Ishikawa (cell line): ENCODE measurements at regions not wholly inside any gene's neighbourhood (a gene's known extent, or its start where the extent isn't known, plus 50 kb on each side); places are given as distances from the start of the nearest gene placed in this dataset.

Source experiments
- CEBPB ChIP-seq: IDR thresholded peaks from 2 replicates; pipeline ENCODE4 v1.6.1; 2012
- CREB1 ChIP-seq: IDR thresholded peaks from 2 replicates; pipeline ENCODE4 v1.6.1; 2012; ENCODE audit warnings: low read depth
- EGR1 ChIP-seq: IDR thresholded peaks from 2 replicates; pipeline ENCODE4 v1.6.1; 2012
- EP300 ChIP-seq: IDR thresholded peaks from 2 replicates; pipeline ENCODE4 v1.6.1; 2012; ENCODE audit warnings: borderline replicate concordance
- FOXM1 ChIP-seq: IDR thresholded peaks from 2 replicates; pipeline ENCODE4 v1.6.1; 2012; ENCODE audit warnings: low read depth, borderline replicate concordance
- MAX ChIP-seq: IDR thresholded peaks from 2 replicates; pipeline ENCODE4 v1.6.1; 2012
- NFIC ChIP-seq: IDR thresholded peaks from 2 replicates; pipeline ENCODE4 v1.6.1; 2012
- RAD21 ChIP-seq: IDR thresholded peaks from 2 replicates; pipeline ENCODE4 v1.6.1; 2012; ENCODE audit warnings: low read depth
- REST ChIP-seq: IDR thresholded peaks from 2 replicates; pipeline ENCODE4 v1.6.1; 2012; ENCODE audit warnings: low read depth, mild to moderate bottlenecking
- TAF1 ChIP-seq: IDR thresholded peaks from 2 replicates; pipeline ENCODE4 v1.6.1; 2012; ENCODE audit warnings: low read depth, mild to moderate bottlenecking
- TCF12 ChIP-seq: IDR thresholded peaks from 2 replicates; pipeline ENCODE4 v1.6.1; 2012; ENCODE audit warnings: low read depth
- TEAD4 ChIP-seq: IDR thresholded peaks from 2 replicates; pipeline ENCODE4 v1.6.1; 2012
- USF1 ChIP-seq: IDR thresholded peaks from 2 replicates; pipeline ENCODE4 v1.6.1; 2012
- YY1 ChIP-seq: IDR thresholded peaks from 2 replicates; pipeline ENCODE4 v1.6.1; 2012; ENCODE audit warnings: low read depth
- ZBTB7A ChIP-seq: IDR thresholded peaks from 2 replicates; pipeline ENCODE4 v1.6.1; 2012; ENCODE audit warnings: low read depth

GRCh38 chr2:145464866-145465265 lies 944.9 kb upstream of the ZEB2 start:
- TF ChIP-seq TAF1: no peak
- TF ChIP-seq EGR1: no peak
- no peak for TF ChIP-seq CREB1
- no peak for TF ChIP-seq TEAD4
- no peak for TF ChIP-seq ZBTB7A
- TF ChIP-seq YY1: no peak
- TF ChIP-seq MAX: no peak
- TF ChIP-seq CEBPB: no peak
- TF ChIP-seq EP300: no peak
- TF ChIP-seq USF1: no peak
- TF ChIP-seq REST: no peak
- TF ChIP-seq NFIC: no peak
- TF ChIP-seq TCF12: no peak
- no peak for TF ChIP-seq RAD21
- TF ChIP-seq FOXM1: no peak

DNA sequence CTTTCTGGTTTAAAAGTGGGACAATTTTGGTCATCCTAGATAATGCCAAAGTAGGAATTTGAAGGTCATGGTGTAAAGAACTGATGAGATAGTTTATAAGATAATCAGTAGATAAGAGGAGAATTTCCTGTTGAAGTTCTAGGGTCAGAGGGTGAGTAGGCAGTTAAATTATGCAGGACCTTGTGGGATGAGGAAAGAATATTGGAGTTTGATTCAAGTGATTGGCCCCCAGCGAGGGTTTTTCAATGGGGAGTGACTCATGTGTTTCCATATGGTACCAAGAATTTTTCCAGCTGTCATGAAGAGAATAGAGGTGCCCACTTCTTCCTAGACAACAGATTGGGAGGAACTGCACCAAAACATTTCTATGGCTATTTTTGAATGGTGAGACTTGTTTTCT lies 940.2 kb upstream of the ZEB2 start:
- TF ChIP-seq ZBTB7A (no peak), CREB1 (no peak), TCF12 (no peak), REST (no peak), YY1 (no peak), TAF1 (no peak), CEBPB (no peak), NFIC (no peak), RAD21 (no peak), EGR1 (no peak), MAX (no peak), FOXM1 (no peak), USF1 (no peak), EP300 (no peak)

DNA sequence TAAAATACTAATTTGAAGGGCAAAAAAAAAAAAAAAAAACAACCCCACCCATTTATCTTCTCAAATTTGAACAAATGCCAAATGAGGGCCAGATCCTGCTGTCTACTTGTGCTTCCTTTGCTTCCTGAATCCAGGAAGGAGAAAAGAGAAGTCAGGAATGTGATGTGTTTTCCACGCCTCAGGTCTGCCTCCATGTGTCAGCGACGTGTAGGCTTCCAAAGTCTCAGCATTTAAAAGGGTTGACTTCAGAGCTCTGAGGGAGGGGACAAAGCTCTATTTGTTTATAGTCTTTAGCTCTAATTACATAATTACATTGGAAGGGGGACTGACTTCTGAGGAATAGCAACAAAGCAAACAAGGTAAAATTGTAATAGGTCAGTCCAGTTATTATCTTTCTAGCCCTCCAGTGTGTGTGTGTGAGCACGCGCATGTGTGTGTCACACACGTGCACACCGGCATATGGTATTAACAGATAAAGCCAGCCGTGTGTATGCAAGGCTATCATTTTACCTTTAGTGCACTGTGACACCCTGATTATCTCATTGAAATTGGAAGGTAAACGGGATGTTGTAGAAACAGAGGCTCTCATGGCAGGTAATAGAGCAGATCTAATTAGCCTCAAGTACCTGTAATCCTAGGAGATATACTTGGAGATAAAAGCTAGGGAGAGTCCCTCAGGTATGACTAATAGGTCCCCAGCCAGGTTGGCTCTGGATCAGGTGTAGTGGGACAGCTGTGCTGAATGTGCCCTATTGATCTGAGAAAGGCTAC lies 911.4 kb upstream of the ZEB2 start:
- no peak for TF ChIP-seq EP300
- no peak for TF ChIP-seq MAX
- TF ChIP-seq USF1: no peak
- no peak for TF ChIP-seq CREB1
- no peak for TF ChIP-seq REST
- no peak for TF ChIP-seq CEBPB
- no peak for TF ChIP-seq RAD21

- TF ChIP-seq RAD21 (no peak), TAF1 (no peak), TEAD4 (no peak), ZBTB7A (no peak), EP300 (no peak), CREB1 (no peak), EGR1 (no peak), MAX (no peak), FOXM1 (no peak), YY1 (no peak), USF1 (no peak), CEBPB (no peak), REST (no peak), NFIC (no peak), TCF12 (no peak)
Measured at GRCh38 chr2:145423809-145424208, 903.9 kb upstream of the ZEB2 start.
